Mesendoderm (in vitro differentiated cells): ENCODE measurements at regions not wholly inside any gene's neighbourhood (a gene's known extent, or its start where the extent isn't known, plus 50 kb on each side); places are given as distances from the start of the nearest gene placed in this dataset.

Experiments used
- DNase-seq: peaks from one replicate; pipeline ENCODE4 v3.0.0; 2013
- H2AK5ac ChIP-seq: 2 replicates; pipeline ENCODE4 v1.6.1; 2013; ENCODE audit warnings: low read length, inconsistent platforms
- H2BK120ac ChIP-seq: 2 replicates; pipeline ENCODE4 v1.6.1; 2013; ENCODE audit warnings: low read depth, mild to moderate bottlenecking, low read length, moderate library complexity, mixed read lengths
- H2BK15ac ChIP-seq: replicated peaks from 2 replicates; pipeline ENCODE4 v1.6.1; 2013; ENCODE audit warnings: low read depth, mild to moderate bottlenecking, moderate library complexity
- H2BK5ac ChIP-seq: 2 replicates; pipeline ENCODE4 v1.6.1; 2013; ENCODE audit warnings: low read length, inconsistent platforms
- H3K18ac ChIP-seq: 2 replicates; pipeline ENCODE4 v1.6.1; 2013; ENCODE audit warnings: mild to moderate bottlenecking, low read length, mixed read lengths
- H3K23ac ChIP-seq: one replicate; pipeline ENCODE4 v1.6.1; 2013; ENCODE audit warnings: low read length
- H3K27ac ChIP-seq: 2 replicates; pipeline ENCODE4 v1.5.1; 2013; ENCODE audit warnings: low read depth, mild to moderate bottlenecking, inconsistent platforms, low read length, moderate library complexity
- H3K27me3 ChIP-seq: 2 replicates; pipeline ENCODE4 v1.6.1; 2013; ENCODE audit warnings: low read length, control low read depth, mild to moderate bottlenecking, inconsistent platforms; ENCODE audit not compliant: insufficient read depth, poor library complexity
- H3K36me3 ChIP-seq: 2 replicates; pipeline ENCODE4 v1.6.1; 2013; ENCODE audit warnings: low read length, inconsistent platforms; ENCODE audit not compliant: control insufficient read depth, insufficient read depth
- H3K4ac ChIP-seq: one replicate; pipeline ENCODE4 v1.6.1; 2013; ENCODE audit warnings: low read depth, mild to moderate bottlenecking, low read length, moderate library complexity
- H3K4me1 ChIP-seq: 2 replicates; pipeline ENCODE4 v1.6.1; 2013; ENCODE audit warnings: low read depth, low read length, inconsistent platforms; ENCODE audit not compliant: control insufficient read depth
- H3K4me2 ChIP-seq: 2 replicates; pipeline ENCODE4 v1.6.1; 2013; ENCODE audit warnings: low read length
- H3K4me3 ChIP-seq: 2 replicates; pipeline ENCODE4 v1.5.1; 2013; ENCODE audit warnings: mild to moderate bottlenecking, low read length
- H3K56ac ChIP-seq: one replicate; pipeline ENCODE4 v1.6.1; 2013; ENCODE audit warnings: low read length
- H3K79me1 ChIP-seq: 2 replicates; pipeline ENCODE4 v1.6.1; 2013; ENCODE audit warnings: low read length, inconsistent platforms
- H3K79me2 ChIP-seq: 2 replicates; pipeline ENCODE4 v1.6.1; 2013; ENCODE audit warnings: mild to moderate bottlenecking, low read length; ENCODE audit not compliant: control insufficient read depth, insufficient read depth
- H3K9ac ChIP-seq: 2 replicates; pipeline ENCODE4 v1.6.1; 2013; ENCODE audit warnings: low read length, inconsistent platforms
- H4K5ac ChIP-seq: one replicate; pipeline ENCODE4 v1.6.1; 2013; ENCODE audit warnings: low read length
- H4K8ac ChIP-seq: one replicate; pipeline ENCODE4 v1.6.1; 2013; ENCODE audit warnings: low read depth, mild to moderate bottlenecking, control low read depth, low read length, moderate library complexity
- WGBS: extraction: QIAGEN DNeasy Blood & Tissue Kit; methylation state at CpG from one replicate; pipeline ENCODE4 v1.1.7; 2013; ENCODE audit warnings: low lambda C conversion rate, missing lambda C conversion rate; ENCODE audit not compliant: insufficient coverage; ENCODE audit errors: extremely low coverage; 5-methylcytosine and 5-hydroxymethylcytosine counted together

DNA sequence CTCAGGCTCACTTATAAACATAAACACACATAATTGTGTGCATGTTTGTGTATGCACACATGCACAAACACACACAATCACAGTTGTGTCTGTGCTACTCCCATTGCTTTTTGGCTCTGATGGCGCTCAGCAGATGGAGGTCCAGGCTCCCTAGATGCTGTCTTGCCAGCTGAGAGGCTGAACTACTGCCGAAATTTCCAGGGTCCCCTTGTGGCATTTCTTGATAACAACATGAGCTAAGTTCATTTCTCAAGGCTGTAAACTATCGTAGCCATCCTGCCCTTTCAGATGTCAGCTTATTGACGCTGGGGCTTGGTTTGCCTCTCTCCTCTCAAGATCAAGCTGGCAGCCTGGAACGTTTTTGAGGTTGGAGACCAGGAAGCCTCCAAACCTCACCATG is 80.1 kb upstream of the ADRA1D start:
- no peaks in the 10 kb centered on the region for H3K27me3 ChIP-seq
- no peak overlapping the region for H3K18ac ChIP-seq
- no peak overlapping the region for H3K23ac ChIP-seq
- H3K4me3 ChIP-seq, result no peak overlapping the region
- no peak overlapping the region for H3K56ac ChIP-seq
- no CpG with 5 or more reads among the region's 5 CpGs for WGBS
- no peaks in the 10 kb centered on the region for H3K36me3 ChIP-seq
- H3K79me1 ChIP-seq, result no peaks in the 10 kb centered on the region
- H3K4me1 ChIP-seq, result no peaks in the 10 kb centered on the region
- H2BK120ac ChIP-seq, result no peak overlapping the region
- H3K79me2 ChIP-seq, result no peaks in the 10 kb centered on the region
- no peak overlapping the region for H2BK5ac ChIP-seq
- H3K4me2 ChIP-seq, result no peak overlapping the region
- no peak overlapping the region for H4K5ac ChIP-seq
- no peak overlapping the region for H2BK15ac ChIP-seq
- no peak overlapping the region for H3K27ac ChIP-seq
- no peak for DNase-seq
- no peak overlapping the region for H2AK5ac ChIP-seq
- no peak overlapping the region for H4K8ac ChIP-seq
- H3K9ac ChIP-seq, result no peak overlapping the region
- H3K4ac ChIP-seq, result no peak overlapping the region

DNA sequence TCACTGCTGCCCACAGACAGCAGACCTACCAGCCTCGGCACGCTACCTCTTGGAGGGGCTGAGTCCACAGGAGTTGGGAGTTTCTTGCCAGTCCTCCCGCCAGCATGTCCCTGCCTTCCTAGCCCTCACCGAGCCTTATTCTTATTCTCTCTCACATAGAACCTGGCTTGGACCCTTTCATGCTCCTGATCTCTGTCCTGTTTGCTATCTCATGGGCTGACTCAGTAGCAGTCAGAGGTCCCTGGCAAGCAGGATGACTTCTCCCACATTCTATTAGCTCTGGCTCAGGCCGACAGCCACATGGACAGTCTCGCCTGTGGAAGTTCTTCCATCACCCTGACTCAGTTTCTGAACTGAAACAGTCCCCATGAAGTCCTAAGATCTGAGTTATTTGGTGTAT is 79.5 kb upstream of the ADRA1D start:
- H3K4ac ChIP-seq, result no peak overlapping the region
- H3K23ac ChIP-seq, result no peak overlapping the region
- no peak overlapping the region for H3K4me3 ChIP-seq
- no peak overlapping the region for H3K9ac ChIP-seq
- H3K56ac ChIP-seq, result no peak overlapping the region
- no peak overlapping the region for H2BK120ac ChIP-seq
- no peaks in the 10 kb centered on the region for H3K79me2 ChIP-seq
- no peaks in the 10 kb centered on the region for H3K36me3 ChIP-seq
- H3K4me1 ChIP-seq, result no peaks in the 10 kb centered on the region
- no peak for DNase-seq
- H3K27ac ChIP-seq, result no peak overlapping the region
- H3K18ac ChIP-seq, result no peak overlapping the region
- no peak overlapping the region for H4K8ac ChIP-seq
- H3K4me2 ChIP-seq, result no peak overlapping the region
- no peaks in the 10 kb centered on the region for H3K27me3 ChIP-seq
- WGBS, result no CpG with 5 or more reads among the region's 6 CpGs
- no peak overlapping the region for H2BK15ac ChIP-seq
- H4K5ac ChIP-seq, result no peak overlapping the region
- no peak overlapping the region for H2AK5ac ChIP-seq
- H3K79me1 ChIP-seq, result no peaks in the 10 kb centered on the region
- no peak overlapping the region for H2BK5ac ChIP-seq

DNA sequence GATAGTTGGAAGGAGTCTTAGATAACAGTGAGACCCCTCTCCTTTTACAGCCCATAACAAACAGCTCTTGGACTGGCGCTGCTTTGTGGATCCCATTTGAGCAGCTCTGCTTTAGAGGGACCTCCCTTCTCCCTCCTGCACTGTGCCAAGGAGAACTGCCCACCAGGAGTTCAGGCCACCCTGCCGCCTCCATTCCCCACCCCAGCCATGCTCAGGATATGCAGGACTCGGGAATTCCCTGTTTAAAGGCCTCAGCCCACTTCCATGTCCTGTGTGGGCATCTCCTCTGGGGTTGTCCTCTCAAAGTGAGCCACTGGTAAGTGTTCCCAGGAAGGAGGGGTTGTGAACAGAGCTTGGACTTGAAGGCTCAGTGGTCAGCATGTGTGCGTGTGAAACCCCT is 78.9 kb upstream of the ADRA1D start:
- no peak overlapping the region for H2BK5ac ChIP-seq
- no peak overlapping the region for H2BK120ac ChIP-seq
- H3K4me2 ChIP-seq, result no peak overlapping the region
- H2AK5ac ChIP-seq, result no peak overlapping the region
- H3K18ac ChIP-seq, result no peak overlapping the region
- no peak overlapping the region for H3K4me3 ChIP-seq
- H3K4ac ChIP-seq, result no peak overlapping the region
- no peak overlapping the region for H3K56ac ChIP-seq
- H3K27ac ChIP-seq, result no peak overlapping the region
- no peak overlapping the region for H2BK15ac ChIP-seq
- no peaks in the 10 kb centered on the region for H3K79me2 ChIP-seq
- H3K36me3 ChIP-seq, result no peaks in the 10 kb centered on the region
- H3K9ac ChIP-seq, result no peak overlapping the region
- no peak overlapping the region for H3K23ac ChIP-seq
- H3K4me1 ChIP-seq, result no peaks in the 10 kb centered on the region
- no peaks in the 10 kb centered on the region for H3K27me3 ChIP-seq
- no CpG with 5 or more reads among the region's 4 CpGs for WGBS
- DNase-seq, result no peak
- H4K5ac ChIP-seq, result no peak overlapping the region
- H4K8ac ChIP-seq, result no peak overlapping the region
- no peaks in the 10 kb centered on the region for H3K79me1 ChIP-seq

DNA sequence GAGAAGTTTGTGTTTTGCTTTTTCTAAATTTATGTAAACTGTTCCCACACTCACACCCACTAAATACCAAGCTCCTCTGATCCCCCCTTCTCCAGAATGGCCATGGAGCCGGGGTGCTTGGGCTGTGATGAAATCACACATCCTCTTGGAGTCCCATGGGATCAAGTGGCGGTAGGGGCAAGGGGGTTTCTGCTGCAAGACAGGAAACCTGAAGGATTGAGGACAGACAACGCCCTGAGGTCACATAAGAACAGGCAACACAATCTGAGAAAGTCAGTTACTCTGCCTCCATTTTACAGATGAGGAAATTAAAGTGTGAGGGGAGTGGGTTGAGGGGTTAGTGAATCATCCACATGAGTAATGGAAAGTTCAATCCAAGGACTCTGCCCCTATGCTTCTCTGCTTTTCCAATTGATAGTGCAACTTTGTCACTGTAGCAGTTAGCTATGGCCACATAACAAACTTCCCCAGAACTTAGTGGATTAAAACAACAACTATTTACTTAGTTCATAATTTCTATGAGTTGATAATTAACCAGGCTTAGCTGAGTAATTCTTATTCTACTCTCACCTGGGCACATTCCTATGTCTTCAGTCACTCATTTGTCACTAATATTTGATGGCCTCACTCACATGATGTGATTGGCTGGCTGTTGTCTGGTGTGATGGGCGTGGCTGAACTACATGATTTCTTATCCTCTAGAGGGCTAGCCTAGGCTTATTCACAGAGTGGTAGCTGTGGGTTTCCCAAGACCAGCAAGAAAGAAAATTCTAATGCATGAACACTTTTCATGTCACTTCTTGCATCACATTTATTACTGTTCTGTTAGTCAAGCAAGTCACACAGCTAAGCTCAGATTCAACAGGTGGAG is 77.3 kb upstream of the ADRA1D start:
- DNase-seq, result no peak

DNA sequence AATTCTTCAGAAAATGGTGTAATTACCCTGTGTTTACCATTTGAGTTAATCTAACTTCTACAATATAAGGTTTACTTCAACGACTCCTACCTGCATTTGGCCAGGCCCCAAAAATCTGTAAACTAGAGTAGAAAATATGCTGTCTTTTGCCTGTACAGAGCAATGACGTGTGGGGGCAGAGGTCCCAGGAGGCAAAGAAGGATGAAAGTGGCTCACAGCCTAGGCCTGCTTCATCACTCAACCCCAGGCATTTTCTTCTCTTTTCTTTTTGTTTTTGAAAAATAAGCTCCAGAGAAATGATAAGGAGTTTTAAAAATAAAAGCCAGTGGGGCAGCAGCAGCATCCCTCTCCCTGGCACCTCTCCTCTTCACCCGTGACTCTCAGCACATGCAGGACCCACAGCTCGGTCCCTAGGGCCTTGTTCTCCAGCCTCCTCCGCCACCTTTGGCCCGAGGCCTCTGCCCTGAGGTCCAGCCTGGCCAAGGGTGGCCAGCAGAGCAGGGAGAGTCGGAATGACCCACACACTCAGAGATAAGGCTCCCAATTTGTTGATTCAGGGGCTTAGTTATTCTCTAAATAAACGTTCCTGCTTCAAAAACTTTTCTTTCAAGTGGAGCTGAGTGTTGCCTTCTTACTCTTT is 76.6 kb upstream of the ADRA1D start:
- no peak for DNase-seq
- H3K36me3 ChIP-seq, result no peaks in the 10 kb centered on the region
- no peak overlapping the region for H3K27ac ChIP-seq
- no peak overlapping the region for H3K9ac ChIP-seq
- H3K79me2 ChIP-seq, result no peaks in the 10 kb centered on the region
- no peaks in the 10 kb centered on the region for H3K4me1 ChIP-seq
- no peak overlapping the region for H2BK120ac ChIP-seq
- H3K23ac ChIP-seq, result no peak overlapping the region
- no peak overlapping the region for H3K4ac ChIP-seq
- no CpG with 5 or more reads among the region's 8 CpGs for WGBS
- no peaks in the 10 kb centered on the region for H3K27me3 ChIP-seq
- H3K4me2 ChIP-seq, result no peak overlapping the region
- H2BK15ac ChIP-seq, result no peak overlapping the region
- H3K79me1 ChIP-seq, result no peaks in the 10 kb centered on the region
- H4K8ac ChIP-seq, result no peak overlapping the region
- no peak overlapping the region for H3K4me3 ChIP-seq
- H2AK5ac ChIP-seq, result no peak overlapping the region
- H2BK5ac ChIP-seq, result no peak overlapping the region
- H4K5ac ChIP-seq, result no peak overlapping the region
- H3K18ac ChIP-seq, result no peak overlapping the region
- H3K56ac ChIP-seq, result no peak overlapping the region

More for the DNA sequence above, 77.3 kb upstream of the ADRA1D start:
- Histone ChIP-seq H4K8ac (no peak overlapping the region), H3K18ac (no peak overlapping the region), H3K23ac (no peak overlapping the region), H3K4ac (no peak overlapping the region), H2AK5ac (no peak overlapping the region), H3K56ac (no peak overlapping the region), H3K27me3 (no peaks in the 10 kb centered on the region), H3K79me1 (no peaks in the 10 kb centered on the region), H2BK120ac (no peak overlapping the region), H3K36me3 (no peaks in the 10 kb centered on the region), H3K4me1 (no peaks in the 10 kb centered on the region), H3K4me2 (no peak overlapping the region), H2BK5ac (no peak overlapping the region), H3K9ac (no peak overlapping the region), H3K27ac (no peak overlapping the region), H3K4me3 (no peak overlapping the region), H3K79me2 (no peaks in the 10 kb centered on the region), H4K5ac (no peak overlapping the region), H2BK15ac (no peak overlapping the region)
- WGBS, result no CpG with 5 or more reads among the region's 4 CpGs
